ENCODE measurements at regions not wholly inside any gene's neighbourhood (a gene's known extent, or its start where the extent isn't known, plus 50 kb on each side); places are given as distances from the start of the nearest gene placed in this dataset.
"Not testable (repeated sequence)": the region's sequence is repeated elsewhere in the genome, so short reads cannot be mapped to it uniquely, and the experiment has no call there.

GRCh38 chr6:169098651-169099050 is 155.0 kb downstream of the THBS2 start:
- not testable (repeated sequence) for TF ChIP-seq CTCF (IDR thresholded peaks at IDR 0.05); KDM1A (IDR thresholded peaks at IDR 0.05; ENCODE audit: low read depth)

Measured in A549 (cell line).